HEK293 (cell line): ENCODE measurements at regions not wholly inside any gene's neighbourhood (a gene's known extent, or its start where the extent isn't known, plus 50 kb on each side); places are given as distances from the start of the nearest gene placed in this dataset.

Source experiments
- CTCF ChIA-PET: fragments of 350-600 bp; formaldehyde crosslinking; extraction: SDS; loops from one replicate; lab custom pipeline; 2021; ENCODE audit warnings: antibody characterized with exemption; lab: Yijun Ruan, JAX
- POLR2A ChIA-PET: fragments of 300-600 bp; formaldehyde crosslinking; extraction: SDS; loops from one replicate; lab custom pipeline; 2020; ENCODE audit warnings: antibody characterized with exemption, inconsistent platforms; lab: Yijun Ruan, JAX
- H3K27ac ChIP-seq: fragments of 200-500 bp; sonication (Bioruptor generic); 2 replicates; pipeline ENCODE4 v1.5.1; 2014; ENCODE audit warnings: low read depth, low read length, control low read depth, inconsistent platforms; ENCODE audit errors: extremely low read depth
- H3K36me3 ChIP-seq, 2 experiments: fragments of 200-500 bp in 1 of 2; sonication (Bioruptor generic) in 1 of 2; 1 replicate in 1 of 2; 2 replicates in 1 of 2; pipeline ENCODE4 v1.5.1; 2014 to 2017; ENCODE audit warnings: inconsistent platforms in 2 of 2, low read length in 2 of 2; ENCODE audit not compliant: control insufficient read depth in 2 of 2, insufficient read depth in 1 of 2
- H3K4me1 ChIP-seq: fragments of 200-500 bp; sonication (Bioruptor generic); 2 replicates; pipeline ENCODE4 v1.5.1; 2014; ENCODE audit warnings: mild to moderate bottlenecking, low read length, inconsistent platforms; ENCODE audit not compliant: control insufficient read depth, insufficient read depth
- H3K4me3 ChIP-seq: 2 replicates; pipeline ENCODE4 v1.5.1; 2011; ENCODE audit warnings: low read depth, mild to moderate bottlenecking, control low read depth, low read length, moderate library complexity
- H3K9me3 ChIP-seq: fragments of 200-500 bp; sonication (Bioruptor generic); 2 replicates; pipeline ENCODE4 v1.5.1; 2014; ENCODE audit warnings: low read depth, low read length, inconsistent platforms; ENCODE audit not compliant: control insufficient read depth, insufficient read depth
- GLIS1 ChIP-seq: fragments of 450-650 bp; formaldehyde crosslinking; IDR thresholded peaks from 2 replicates; pipeline ENCODE4 v1.5.1; 2016; ENCODE audit warnings: missing biosample characterization, missing genetic modification characterization
- HOXC10 ChIP-seq: sonication (generic); formaldehyde crosslinking; IDR thresholded peaks from 2 replicates; pipeline ENCODE4 v1.8.1; 2023; ENCODE audit warnings: mild to moderate bottlenecking, missing genetic modification reagents
- KLF8 ChIP-seq: fragments of 450-650 bp; formaldehyde crosslinking; IDR thresholded peaks from 2 replicates; pipeline ENCODE4 v1.5.1; 2016; ENCODE audit warnings: missing biosample characterization, missing genetic modification characterization
- SALL2 ChIP-seq: fragments of 450-650 bp; formaldehyde crosslinking; IDR thresholded peaks from 2 replicates; pipeline ENCODE4 v1.5.0; 2017; ENCODE audit warnings: missing biosample characterization, mild to moderate bottlenecking, missing genetic modification characterization, borderline replicate concordance
- YY1 ChIP-seq: fragments of 450-650 bp; formaldehyde crosslinking; IDR thresholded peaks from 2 replicates; pipeline ENCODE4 v1.5.1; 2018; ENCODE audit warnings: missing biosample characterization, missing genetic modification characterization
- YY2 ChIP-seq: fragments of 450-650 bp; formaldehyde crosslinking; IDR thresholded peaks from 2 replicates; pipeline ENCODE4 v1.5.1; 2016; ENCODE audit warnings: missing biosample characterization, missing genetic modification characterization
- ZBTB8A ChIP-seq: fragments of 450-650 bp; formaldehyde crosslinking; IDR thresholded peaks from 2 replicates; pipeline ENCODE4 v1.5.1; 2016; ENCODE audit warnings: missing biosample characterization, missing genetic modification characterization
- ZFP69B ChIP-seq: fragments of 450-650 bp; formaldehyde crosslinking; IDR thresholded peaks from 2 replicates; pipeline ENCODE4 v1.5.1; 2016; ENCODE audit warnings: missing biosample characterization, missing genetic modification characterization
- ZIC2 ChIP-seq: fragments of 450-650 bp; formaldehyde crosslinking; IDR thresholded peaks from 2 replicates; pipeline ENCODE4 v1.5.1; 2016; ENCODE audit warnings: missing biosample characterization, missing genetic modification characterization
- ZNF155 ChIP-seq: fragments of 450-650 bp; formaldehyde crosslinking; IDR thresholded peaks from 2 replicates; pipeline ENCODE4 v1.5.1; 2016; ENCODE audit warnings: missing biosample characterization, missing genetic modification characterization
- ZNF19 ChIP-seq: fragments of 450-650 bp; formaldehyde crosslinking; IDR thresholded peaks from 2 replicates; pipeline ENCODE4; 2016; ENCODE audit warnings: missing biosample characterization, missing genetic modification characterization, low read depth
- ZNF221 ChIP-seq: fragments of 450-650 bp; formaldehyde crosslinking; IDR thresholded peaks from 2 replicates; pipeline ENCODE4 v1.5.1; 2017; ENCODE audit warnings: missing biosample characterization, missing genetic modification characterization, borderline replicate concordance
- ZNF248 ChIP-seq: fragments of 450-650 bp; formaldehyde crosslinking; IDR thresholded peaks from 2 replicates; pipeline ENCODE4 v1.5.1; 2017; ENCODE audit warnings: missing biosample characterization, missing genetic modification characterization
- ZNF324 ChIP-seq: fragments of 450-650 bp; formaldehyde crosslinking; IDR thresholded peaks from 2 replicates; pipeline ENCODE4 v1.5.1; 2016; ENCODE audit warnings: missing biosample characterization, missing genetic modification characterization
- ZNF391 ChIP-seq: fragments of 450-650 bp; formaldehyde crosslinking; IDR thresholded peaks from 2 replicates; pipeline ENCODE4 v1.5.1; 2016; ENCODE audit warnings: low read depth, missing biosample characterization, missing genetic modification characterization, borderline replicate concordance
- ZNF514 ChIP-seq: fragments of 450-650 bp; formaldehyde crosslinking; IDR thresholded peaks from 2 replicates; pipeline ENCODE4 v1.5.1; 2016; ENCODE audit warnings: missing biosample characterization, missing genetic modification characterization
- ZNF585B ChIP-seq: fragments of 450-650 bp; formaldehyde crosslinking; IDR thresholded peaks from 2 replicates; pipeline ENCODE4 v1.5.1; 2016; ENCODE audit warnings: missing biosample characterization, missing genetic modification characterization
- ZNF621 ChIP-seq: fragments of 450-650 bp; formaldehyde crosslinking; IDR thresholded peaks from 2 replicates; pipeline ENCODE4 v1.5.1; 2017; ENCODE audit warnings: missing biosample characterization, missing genetic modification characterization
- ZNF629 ChIP-seq: fragments of 450-650 bp; formaldehyde crosslinking; IDR thresholded peaks from 2 replicates; pipeline ENCODE4 v1.5.1; 2017; ENCODE audit warnings: missing biosample characterization, missing genetic modification characterization
- ZNF658 ChIP-seq: fragments of 450-650 bp; formaldehyde crosslinking; IDR thresholded peaks from 2 replicates; pipeline ENCODE4; 2016; ENCODE audit warnings: missing biosample characterization, missing genetic modification characterization
- ZNF660 ChIP-seq: fragments of 450-650 bp; IDR thresholded peaks from 2 replicates; pipeline ENCODE4 v1.5.1; 2018; ENCODE audit warnings: missing biosample characterization, mild to moderate bottlenecking, missing genetic modification characterization
- ZNF76 ChIP-seq: fragments of 450-650 bp; formaldehyde crosslinking; IDR thresholded peaks from 2 replicates; pipeline ENCODE4; 2016; ENCODE audit warnings: low read depth, missing biosample characterization, missing genetic modification characterization, borderline replicate concordance
- ZNF768 ChIP-seq: fragments of 450-650 bp; formaldehyde crosslinking; IDR thresholded peaks from 2 replicates; pipeline ENCODE4 v1.5.1; 2018; ENCODE audit warnings: missing biosample characterization, mild to moderate bottlenecking, missing genetic modification characterization
- ZNF785 ChIP-seq: fragments of 450-650 bp; formaldehyde crosslinking; IDR thresholded peaks from 2 replicates; pipeline ENCODE4 v1.5.1; 2016; ENCODE audit warnings: missing biosample characterization, missing genetic modification characterization
- ZNF792 ChIP-seq: fragments of 450-650 bp; formaldehyde crosslinking; IDR thresholded peaks from 2 replicates; pipeline ENCODE4 v1.5.1; 2016; ENCODE audit warnings: missing biosample characterization, missing genetic modification characterization
- ZXDB ChIP-seq: fragments of 450-650 bp; formaldehyde crosslinking; IDR thresholded peaks from 2 replicates; pipeline ENCODE4 v1.5.1; 2016; ENCODE audit warnings: missing biosample characterization, missing genetic modification characterization
- TF ChIP-seq, protein P1 (sequence below): fragments of 450-650 bp; formaldehyde crosslinking; IDR thresholded peaks from 2 replicates; pipeline ENCODE4 v1.5.1; 2017; ENCODE audit warnings: missing biosample characterization, missing genetic modification characterization

DNA sequence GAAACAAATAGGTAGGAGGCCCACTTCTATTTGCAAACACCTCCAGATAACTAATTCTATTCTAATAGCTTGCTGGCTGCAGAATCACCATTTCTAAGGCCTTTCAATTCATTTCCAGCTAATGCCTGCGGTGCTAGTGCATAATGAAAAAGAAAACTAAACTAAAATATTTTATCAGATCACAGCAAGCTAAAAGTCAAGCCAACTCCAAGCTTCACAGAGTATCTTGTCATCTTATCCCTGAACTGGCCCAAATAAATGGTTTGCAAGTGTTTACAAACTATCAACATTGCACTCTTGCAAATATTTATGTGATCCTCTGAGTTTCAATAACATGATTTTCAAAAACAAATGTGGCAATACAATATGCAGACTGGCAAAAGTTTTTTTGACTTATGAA lies 166.0 kb downstream of the IPMK start:
- ChIA-PET CTCF (no interaction called here), POLR2A (no interaction called here)
- H3K9me3 ChIP-seq: no peaks in the 10 kb centered on the region
- H3K27ac ChIP-seq: no peak overlapping the region
- TF ChIP-seq ZIC2 (tag by site-specific recombination): no peak
- no peak for TF ChIP-seq GLIS1 (tag by site-specific recombination)
- no peak for TF ChIP-seq ZNF324 (tag by site-specific recombination)
- no peak for TF ChIP-seq ZNF621
- no peak for TF ChIP-seq ZBTB8A (tag by site-specific recombination)
- no peak for TF ChIP-seq ZNF514
- no peak for TF ChIP-seq ZNF768 (tag by site-specific recombination)
- TF ChIP-seq ZNF792 (tag by site-specific recombination): no peak
- no peak for TF ChIP-seq SALL2 (tag by site-specific recombination)
- TF ChIP-seq ZNF248 (tag by site-specific recombination): no peak
- no peak for TF ChIP-seq ZNF221
- no peak for TF ChIP-seq ZNF629 (tag by site-specific recombination)
- TF ChIP-seq ZNF19: no peak
- TF ChIP-seq ZNF155 (tag by site-specific recombination): no peak
- H3K4me3 ChIP-seq: no peak overlapping the region
- no peaks in the 10 kb centered on the region for H3K36me3 ChIP-seq
- H3K4me1 ChIP-seq: no peaks in the 10 kb centered on the region

DNA sequence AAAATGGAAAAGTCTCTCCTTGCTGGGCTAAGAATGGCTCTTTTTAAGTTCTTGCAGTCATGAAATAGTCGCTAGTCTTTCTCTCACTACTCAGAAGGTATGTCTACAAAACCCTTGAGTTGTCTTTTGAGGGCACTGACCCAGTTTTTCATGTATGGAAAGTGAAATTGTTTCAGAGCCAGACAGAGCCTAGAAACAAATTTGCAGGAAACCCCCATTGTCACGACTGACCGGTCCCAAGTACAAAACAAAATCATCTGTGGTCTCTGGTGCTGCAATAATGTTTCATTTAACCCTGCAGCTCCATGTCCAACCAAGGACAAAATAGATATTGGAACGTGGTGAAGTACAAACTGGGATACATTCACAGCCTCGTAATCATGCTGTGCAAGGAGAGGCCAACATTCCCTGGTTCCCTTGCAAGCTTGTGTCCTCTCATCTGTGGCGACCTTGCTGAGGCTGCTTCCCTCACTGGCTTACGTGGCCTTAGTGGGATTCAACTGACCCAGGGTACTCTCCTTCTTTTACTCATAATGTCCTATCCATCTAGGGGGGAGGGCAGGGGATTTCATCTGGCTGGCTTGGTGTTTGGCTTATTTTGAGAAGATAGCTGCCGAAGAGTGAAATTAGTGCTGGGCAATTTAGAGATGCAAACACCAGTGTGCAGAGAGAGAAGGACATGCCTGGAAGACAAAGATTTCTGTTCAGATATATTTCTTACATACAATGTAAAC lies 172.5 kb downstream of the IPMK start:
- ChIA-PET POLR2A (no interaction called here), CTCF (no interaction called here)
- Histone ChIP-seq H3K4me3 (no peak overlapping the region), H3K27ac (no peak overlapping the region), H3K9me3 (no peaks in the 10 kb centered on the region), H3K4me1 (no peaks in the 10 kb centered on the region), H3K36me3 (no peaks in the 10 kb centered on the region)
- TF ChIP-seq ZNF660: no peak
- no peak for TF ChIP-seq ZNF391 (tag by site-specific recombination)
- TF ChIP-seq YY1 (tag by site-specific recombination): no peak
- TF ChIP-seq YY2 (tag by site-specific recombination): no peak
- TF ChIP-seq ZFP69B (tag by site-specific recombination): no peak
- no peak for TF ChIP-seq ZNF76

DNA sequence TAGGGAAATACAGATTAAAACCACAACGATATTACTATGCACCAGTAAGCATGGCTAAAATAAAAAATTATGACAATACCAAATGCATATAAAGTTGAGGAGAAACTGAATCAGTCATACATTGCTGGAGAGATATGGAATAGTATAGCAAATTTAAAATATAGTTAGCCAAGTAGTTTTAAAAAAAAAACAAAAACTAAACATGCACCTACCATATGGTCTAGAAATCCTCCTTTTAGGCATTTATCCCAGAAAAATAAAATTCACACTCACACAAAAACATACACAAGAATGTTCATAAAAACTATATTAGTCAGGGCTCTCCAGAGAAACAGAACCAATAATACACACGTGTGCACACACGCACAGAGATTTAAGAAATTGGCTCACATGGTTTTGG lies 175.8 kb downstream of the IPMK start:
- POLR2A ChIA-PET: no interaction called here
- no peaks in the 10 kb centered on the region for H3K4me1 ChIP-seq
- H3K4me3 ChIP-seq: no peak overlapping the region
- no peak for TF ChIP-seq HOXC10
- TF ChIP-seq ZNF585B: no peak
- no peak for TF ChIP-seq ZXDB
- TF ChIP-seq ZNF785 (tag by site-specific recombination): no peak
- TF ChIP-seq ZNF658: no peak
- no peak for TF ChIP-seq KLF8
- no peak for TF ChIP-seq ZNF155 (tag by site-specific recombination)
- TF ChIP-seq, protein P1, sequence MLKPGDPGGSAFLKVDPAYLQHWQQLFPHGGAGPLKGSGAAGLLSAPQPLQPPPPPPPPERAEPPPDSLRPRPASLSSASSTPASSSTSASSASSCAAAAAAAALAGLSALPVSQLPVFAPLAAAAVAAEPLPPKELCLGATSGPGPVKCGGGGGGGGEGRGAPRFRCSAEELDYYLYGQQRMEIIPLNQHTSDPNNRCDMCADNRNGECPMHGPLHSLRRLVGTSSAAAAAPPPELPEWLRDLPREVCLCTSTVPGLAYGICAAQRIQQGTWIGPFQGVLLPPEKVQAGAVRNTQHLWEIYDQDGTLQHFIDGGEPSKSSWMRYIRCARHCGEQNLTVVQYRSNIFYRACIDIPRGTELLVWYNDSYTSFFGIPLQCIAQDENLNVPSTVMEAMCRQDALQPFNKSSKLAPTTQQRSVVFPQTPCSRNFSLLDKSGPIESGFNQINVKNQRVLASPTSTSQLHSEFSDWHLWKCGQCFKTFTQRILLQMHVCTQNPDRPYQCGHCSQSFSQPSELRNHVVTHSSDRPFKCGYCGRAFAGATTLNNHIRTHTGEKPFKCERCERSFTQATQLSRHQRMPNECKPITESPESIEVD (tag by site-specific recombination): no peak
- TF ChIP-seq, all 188 proteins: peak for 0
- Histone ChIP-seq H3K36me3 (no peaks in the 10 kb centered on the region), H3K27ac (no peak overlapping the region), H3K9me3 (no peaks in the 10 kb centered on the region)
- CTCF ChIA-PET: no interaction called here
